Left renal pelvis (tissue), 4 donors: ENCODE measurements at regions not wholly inside any gene's neighbourhood (a gene's known extent, or its start where the extent isn't known, plus 50 kb on each side); places are given as distances from the start of the nearest gene placed in this dataset.

Experiments used
- DNase-seq, 4 donors: peaks; one replicate each; pipeline ENCODE4 v3.0.0-alpha.2; 2013; ENCODE audit warnings: low read depth in 4 of 4, low spot score in 3 of 4

- DNase-seq: no peak
Observed at GRCh38 chr14:71646518-71646917, 285.7 kb upstream of the RGS6 start.

GRCh38 chr14:71647086-71647784, 285.0 kb upstream of the RGS6 start:
- DNase-seq: peak in 2 of 4 donors; percentile 27 to 30

GRCh38 chr14:71648725-71649124, 283.5 kb upstream of the RGS6 start:
- no peak for DNase-seq

- no peak for DNase-seq
Observed at GRCh38 chr14:71650187-71650755, 282.0 kb upstream of the RGS6 start.

- peak in 3 of 4 donors; percentile 36 to 54 (median 47) for DNase-seq
Observed at GRCh38 chr14:71651228-71651627, 281.0 kb upstream of the RGS6 start.

GRCh38 chr14:71652368-71652767, 279.9 kb upstream of the RGS6 start:
- no peak for DNase-seq

GRCh38 chr14:71654810-71655209, 277.4 kb upstream of the RGS6 start:
- no peak for DNase-seq

- no peak for DNase-seq
Observed at GRCh38 chr14:71658261-71658860, 273.9 kb upstream of the RGS6 start.

- no peak for DNase-seq
Observed at GRCh38 chr14:71659159-71659558, 273.1 kb upstream of the RGS6 start.

GRCh38 chr14:71661441-71661840, 270.8 kb upstream of the RGS6 start:
- DNase-seq: no peak

- no peak for DNase-seq
Observed at GRCh38 chr14:71662291-71662790, 269.9 kb upstream of the RGS6 start.

- no peak for DNase-seq
Observed at GRCh38 chr14:71665157-71665556, 267.1 kb upstream of the RGS6 start.

GRCh38 chr14:71665781-71666180, 266.4 kb upstream of the RGS6 start:
- no peak for DNase-seq

- no peak for DNase-seq
Observed at GRCh38 chr14:71666571-71667145, 265.6 kb upstream of the RGS6 start.

GRCh38 chr14:71668186-71668912, 263.9 kb upstream of the RGS6 start:
- DNase-seq: no peak

GRCh38 chr14:71672596-71672995, 259.6 kb upstream of the RGS6 start:
- DNase-seq: no peak

GRCh38 chr14:71675126-71675899, 256.9 kb upstream of the RGS6 start:
- no peak for DNase-seq

- DNase-seq: no peak
Observed at GRCh38 chr14:71675900-71676287, 256.3 kb upstream of the RGS6 start.

- DNase-seq: no peak
Observed at GRCh38 chr14:71680736-71681387, 251.4 kb upstream of the RGS6 start.

GRCh38 chr14:71682337-71682736, 249.9 kb upstream of the RGS6 start:
- DNase-seq: no peak
